ENCODE measurements at regions not wholly inside any gene's neighbourhood (a gene's known extent, or its start where the extent isn't known, plus 50 kb on each side); places are given as distances from the start of the nearest gene placed in this dataset.

GRCh38 chr4:124997124-124997523 lies 284.6 kb upstream of the ANKRD50 start:
- TF ChIP-seq POLR2AphosphoS5 (IDR thresholded peaks at IDR 0.05; ENCODE audit: low read depth, low read length) (no peak), FOXP2 (optimal IDR thresholded peaks at IDR 0.05; ENCODE audit: borderline replicate concordance, extremely low read depth, extremely low read length, insufficient read depth) (no peak), SIN3A (IDR thresholded peaks at IDR 0.05; ENCODE audit: borderline replicate concordance, insufficient read depth, low read length) (no peak), TAF1 (IDR thresholded peaks at IDR 0.05; ENCODE audit: borderline replicate concordance, insufficient read depth, low read length) (no peak), REST (IDR thresholded peaks at IDR 0.05; ENCODE audit: insufficient read depth in 1 of 2, low read depth in 2 of 2, low read length in 2 of 2) (no peak)

GRCh38 chr4:124993838-124994237 lies 281.3 kb upstream of the ANKRD50 start:
- no peak for TF ChIP-seq TAF1 (IDR thresholded peaks at IDR 0.05; ENCODE audit: borderline replicate concordance, insufficient read depth, low read length)
- TF ChIP-seq REST (IDR thresholded peaks at IDR 0.05; ENCODE audit: insufficient read depth in 1 of 2, low read depth in 2 of 2, low read length in 2 of 2) = no peak
- no peak for TF ChIP-seq FOXP2 (optimal IDR thresholded peaks at IDR 0.05; ENCODE audit: borderline replicate concordance, extremely low read depth, extremely low read length, insufficient read depth)
- no peak for TF ChIP-seq POLR2AphosphoS5 (IDR thresholded peaks at IDR 0.05; ENCODE audit: low read depth, low read length)
- no peak for TF ChIP-seq SIN3A (IDR thresholded peaks at IDR 0.05; ENCODE audit: borderline replicate concordance, insufficient read depth, low read length)

- no peak for TF ChIP-seq SIN3A (IDR thresholded peaks at IDR 0.05; ENCODE audit: borderline replicate concordance, insufficient read depth, low read length)
- TF ChIP-seq REST (IDR thresholded peaks at IDR 0.05; ENCODE audit: insufficient read depth in 1 of 2, low read depth in 2 of 2, low read length in 2 of 2) = no peak
- no peak for TF ChIP-seq TAF1 (IDR thresholded peaks at IDR 0.05; ENCODE audit: borderline replicate concordance, insufficient read depth, low read length)
- TF ChIP-seq FOXP2 (optimal IDR thresholded peaks at IDR 0.05; ENCODE audit: borderline replicate concordance, extremely low read depth, extremely low read length, insufficient read depth) = no peak
- TF ChIP-seq POLR2AphosphoS5 (IDR thresholded peaks at IDR 0.05; ENCODE audit: low read depth, low read length) = no peak
These were observed 277.9 kb upstream of the ANKRD50 start for GRCh38 chr4:124990398-124990797.

- TF ChIP-seq REST (IDR thresholded peaks at IDR 0.05; ENCODE audit: insufficient read depth in 1 of 2, low read depth in 2 of 2, low read length in 2 of 2) = no peak
- TF ChIP-seq TAF1 (IDR thresholded peaks at IDR 0.05; ENCODE audit: borderline replicate concordance, insufficient read depth, low read length) = no peak
- TF ChIP-seq POLR2AphosphoS5 (IDR thresholded peaks at IDR 0.05; ENCODE audit: low read depth, low read length) = no peak
- TF ChIP-seq SIN3A (IDR thresholded peaks at IDR 0.05; ENCODE audit: borderline replicate concordance, insufficient read depth, low read length) = no peak
- TF ChIP-seq FOXP2 (optimal IDR thresholded peaks at IDR 0.05; ENCODE audit: borderline replicate concordance, extremely low read depth, extremely low read length, insufficient read depth) = no peak
These were observed 267.8 kb upstream of the ANKRD50 start for GRCh38 chr4:124980276-124980752.

GRCh38 chr4:124977045-124977444 lies 264.5 kb upstream of the ANKRD50 start:
- no peak for TF ChIP-seq REST (IDR thresholded peaks at IDR 0.05; ENCODE audit: insufficient read depth in 1 of 2, low read depth in 2 of 2, low read length in 2 of 2)
- TF ChIP-seq POLR2AphosphoS5 (IDR thresholded peaks at IDR 0.05; ENCODE audit: low read depth, low read length) = no peak
- no peak for TF ChIP-seq SIN3A (IDR thresholded peaks at IDR 0.05; ENCODE audit: borderline replicate concordance, insufficient read depth, low read length)
- TF ChIP-seq FOXP2 (optimal IDR thresholded peaks at IDR 0.05; ENCODE audit: borderline replicate concordance, extremely low read depth, extremely low read length, insufficient read depth) = no peak
- no peak for TF ChIP-seq TAF1 (IDR thresholded peaks at IDR 0.05; ENCODE audit: borderline replicate concordance, insufficient read depth, low read length)
